ENCODE measurements at regions not wholly inside any gene's neighbourhood (a gene's known extent, or its start where the extent isn't known, plus 50 kb on each side); places are given as distances from the start of the nearest gene placed in this dataset.

GRCh38 chr3:180359061-180359952 lies 242.7 kb upstream of the TTC14 start:
- Histone ChIP-seq H3K9me3 (no peaks in the 10 kb centered on the region), H3K27me3 (no peaks in the 10 kb centered on the region), H3K4me1 (no peaks in the 10 kb centered on the region), H3K36me3 (no peaks in the 10 kb centered on the region), H3K27ac (no peak overlapping the region), H3K4me3 (no peak overlapping the region)
- intact Hi-C loops (cut with DNase I; ENCODE audit: low total_unique reads) = no loop called here
- TF ChIP-seq POLR2A (IDR thresholded peaks at IDR 0.05) (no peak), POLR2AphosphoS5 (IDR thresholded peaks at IDR 0.05) (no peak), CTCF (IDR thresholded peaks at IDR 0.05) (no peak)
- no peak for DNase-seq (ENCODE audit: low spot score in 2 of 2)

- no peaks in the 10 kb centered on the region for H3K36me3 ChIP-seq
- no peak overlapping the region for H3K27ac ChIP-seq
- no peak for TF ChIP-seq CTCF (IDR thresholded peaks at IDR 0.05)
- no peak for TF ChIP-seq POLR2AphosphoS5 (IDR thresholded peaks at IDR 0.05)
- no peak for TF ChIP-seq POLR2A (IDR thresholded peaks at IDR 0.05)
- no peak overlapping the region for H3K4me3 ChIP-seq
- DNase-seq (ENCODE audit: low spot score in 2 of 2) = no peak
- H3K4me1 ChIP-seq = no peaks in the 10 kb centered on the region
- H3K9me3 ChIP-seq = no peaks in the 10 kb centered on the region
- intact Hi-C loops (cut with DNase I; ENCODE audit: low total_unique reads) = no loop called here
- no peaks in the 10 kb centered on the region for H3K27me3 ChIP-seq
Observed at GRCh38 chr3:180359953-180360279, 242.0 kb upstream of the TTC14 start.

- Histone ChIP-seq H3K36me3 (no peaks in the 10 kb centered on the region), H3K9me3 (no peaks in the 10 kb centered on the region), H3K4me3 (no peak overlapping the region), H3K27ac (no peak overlapping the region), H3K4me1 (no peaks in the 10 kb centered on the region), H3K27me3 (no peaks in the 10 kb centered on the region)
- no peak for TF ChIP-seq POLR2AphosphoS5 (IDR thresholded peaks at IDR 0.05)
- no peak for TF ChIP-seq POLR2A (IDR thresholded peaks at IDR 0.05)
- no peak for TF ChIP-seq CTCF (IDR thresholded peaks at IDR 0.05)
- DNase-seq (ENCODE audit: low spot score in 2 of 2) = no peak
- intact Hi-C loops (cut with DNase I; ENCODE audit: low total_unique reads) = no loop called here
Observed at GRCh38 chr3:180362081-180362480, 239.9 kb upstream of the TTC14 start.

GRCh38 chr3:180375831-180376230 lies 226.1 kb upstream of the TTC14 start:
- Histone ChIP-seq H3K4me1 (no peaks in the 10 kb centered on the region), H3K4me3 (no peak overlapping the region), H3K9me3 (peaks cover 0 to 11% of the 10 kb centered on the region in 2 donors), H3K27ac (no peak overlapping the region), H3K36me3 (no peaks in the 10 kb centered on the region), H3K27me3 (no peaks in the 10 kb centered on the region)
- intact Hi-C loops (cut with DNase I; ENCODE audit: low total_unique reads) = no loop called here
- no peak for TF ChIP-seq CTCF (IDR thresholded peaks at IDR 0.05)
- no peak for TF ChIP-seq POLR2A (IDR thresholded peaks at IDR 0.05)
- TF ChIP-seq POLR2AphosphoS5 (IDR thresholded peaks at IDR 0.05) = no peak
- DNase-seq (ENCODE audit: low spot score in 2 of 2) = no peak

- intact Hi-C loops (cut with DNase I; ENCODE audit: low total_unique reads) = no loop called here
- Histone ChIP-seq H3K27ac (no peak overlapping the region), H3K9me3 (no peaks in the 10 kb centered on the region), H3K27me3 (no peaks in the 10 kb centered on the region), H3K4me3 (no peak overlapping the region), H3K36me3 (no peaks in the 10 kb centered on the region), H3K4me1 (no peaks in the 10 kb centered on the region)
- TF ChIP-seq POLR2AphosphoS5 (IDR thresholded peaks at IDR 0.05) (no peak), CTCF (IDR thresholded peaks at IDR 0.05) (no peak), POLR2A (IDR thresholded peaks at IDR 0.05) (no peak)
- DNase-seq (ENCODE audit: low spot score in 2 of 2) = no peak
Observed at GRCh38 chr3:180378496-180378895, 223.5 kb upstream of the TTC14 start.
